ENCODE measurements at regions not wholly inside any gene's neighbourhood (a gene's known extent, or its start where the extent isn't known, plus 50 kb on each side); places are given as distances from the start of the nearest gene placed in this dataset.

- TF ChIP-seq, protein P1, sequence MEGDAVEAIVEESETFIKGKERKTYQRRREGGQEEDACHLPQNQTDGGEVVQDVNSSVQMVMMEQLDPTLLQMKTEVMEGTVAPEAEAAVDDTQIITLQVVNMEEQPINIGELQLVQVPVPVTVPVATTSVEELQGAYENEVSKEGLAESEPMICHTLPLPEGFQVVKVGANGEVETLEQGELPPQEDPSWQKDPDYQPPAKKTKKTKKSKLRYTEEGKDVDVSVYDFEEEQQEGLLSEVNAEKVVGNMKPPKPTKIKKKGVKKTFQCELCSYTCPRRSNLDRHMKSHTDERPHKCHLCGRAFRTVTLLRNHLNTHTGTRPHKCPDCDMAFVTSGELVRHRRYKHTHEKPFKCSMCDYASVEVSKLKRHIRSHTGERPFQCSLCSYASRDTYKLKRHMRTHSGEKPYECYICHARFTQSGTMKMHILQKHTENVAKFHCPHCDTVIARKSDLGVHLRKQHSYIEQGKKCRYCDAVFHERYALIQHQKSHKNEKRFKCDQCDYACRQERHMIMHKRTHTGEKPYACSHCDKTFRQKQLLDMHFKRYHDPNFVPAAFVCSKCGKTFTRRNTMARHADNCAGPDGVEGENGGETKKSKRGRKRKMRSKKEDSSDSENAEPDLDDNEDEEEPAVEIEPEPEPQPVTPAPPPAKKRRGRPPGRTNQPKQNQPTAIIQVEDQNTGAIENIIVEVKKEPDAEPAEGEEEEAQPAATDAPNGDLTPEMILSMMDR (IDR thresholded peaks at IDR 0.05; ENCODE audit: low read depth, low read length): no peak
- no peak overlapping the region for H3K4me3 ChIP-seq (replicated peaks in 1 of 2; ENCODE audit: low read depth in 2 of 2, low read length in 2 of 2)
- no peak for DNase-seq (ENCODE audit: low read depth in 2 of 2)
Observed at GRCh38 chr3:148226246-148226645, 471.5 kb upstream of the AGTR1 start.

DNA sequence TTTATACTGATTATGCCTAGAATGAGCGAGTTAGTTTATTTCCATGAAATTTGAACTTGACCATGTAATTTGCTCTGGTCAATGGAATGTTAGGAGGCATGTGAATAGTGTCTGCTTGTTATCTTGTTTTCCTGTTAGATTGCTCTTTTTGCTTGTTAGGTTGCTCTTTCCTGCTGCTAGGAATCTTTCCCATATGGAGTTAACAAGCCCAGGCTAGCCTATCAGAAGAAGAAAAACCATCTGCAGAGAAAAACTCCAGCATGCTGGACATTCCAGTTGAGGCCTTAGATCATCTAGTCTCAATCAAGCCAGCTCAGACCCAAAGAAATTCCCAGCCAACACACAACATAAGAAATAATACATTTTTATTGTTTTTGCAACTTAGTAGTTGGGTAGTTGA, 470.2 kb upstream of the AGTR1 start:
- TF ChIP-seq, protein P1 (IDR thresholded peaks at IDR 0.05; ENCODE audit: low read depth, low read length): no peak
- no peak overlapping the region for H3K4me3 ChIP-seq (replicated peaks in 1 of 2; ENCODE audit: low read depth in 2 of 2, low read length in 2 of 2)
- DNase-seq (ENCODE audit: low read depth in 2 of 2): no peak

GRCh38 chr3:148229107-148229506, 468.6 kb upstream of the AGTR1 start:
- H3K4me3 ChIP-seq (replicated peaks in 1 of 2; ENCODE audit: low read depth in 2 of 2, low read length in 2 of 2): no peak overlapping the region
- TF ChIP-seq, protein P1 (IDR thresholded peaks at IDR 0.05; ENCODE audit: low read depth, low read length): no peak
- DNase-seq (ENCODE audit: low read depth in 2 of 2): no peak

DNA sequence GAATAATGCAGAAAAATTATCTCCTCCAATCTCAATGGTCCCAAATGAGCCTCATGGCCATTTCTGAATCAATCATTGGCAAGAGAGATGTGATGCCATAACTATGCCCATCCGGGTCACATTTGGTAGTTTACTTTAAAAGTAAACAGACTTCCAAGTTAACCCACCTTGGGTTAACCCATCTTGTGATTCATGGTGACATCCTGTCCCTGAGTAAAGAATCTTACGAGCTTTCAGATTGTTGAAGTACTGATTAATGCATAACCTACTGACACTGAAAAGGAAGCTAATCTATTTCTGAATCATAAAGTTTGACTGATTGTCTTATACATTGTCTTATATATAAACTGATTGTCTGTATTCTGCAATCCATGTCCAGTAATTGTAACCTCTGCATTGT, 467.2 kb upstream of the AGTR1 start:
- TF ChIP-seq, protein P1 (IDR thresholded peaks at IDR 0.05; ENCODE audit: low read depth, low read length): no peak

DNA sequence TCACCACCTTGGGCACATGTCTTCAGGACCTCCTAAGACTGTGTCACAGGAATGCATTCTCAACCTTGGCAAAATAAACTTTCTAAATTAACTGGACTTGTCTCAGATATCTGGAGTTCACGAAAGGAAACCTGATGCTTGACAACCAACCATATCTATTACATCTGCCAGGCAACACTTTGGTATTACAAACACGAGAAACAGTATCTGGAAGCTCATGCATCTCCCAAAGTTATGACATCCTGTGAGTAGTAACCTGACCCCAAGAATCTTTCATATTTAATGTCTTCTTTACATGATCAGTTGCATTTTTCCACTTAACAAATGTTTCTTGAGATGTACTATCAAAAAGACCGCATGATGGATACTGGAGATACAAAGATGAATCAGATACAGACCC, 465.3 kb upstream of the AGTR1 start:
- no peak for DNase-seq (ENCODE audit: low read depth in 2 of 2)
- H3K4me3 ChIP-seq (replicated peaks in 1 of 2; ENCODE audit: low read depth in 2 of 2, low read length in 2 of 2): no peak overlapping the region
- TF ChIP-seq, protein P1 (IDR thresholded peaks at IDR 0.05; ENCODE audit: low read depth, low read length): no peak

More for the DNA sequence above, 467.2 kb upstream of the AGTR1 start:
- DNase-seq (ENCODE audit: low read depth in 2 of 2): no peak
- no peak overlapping the region for H3K4me3 ChIP-seq (replicated peaks in 1 of 2; ENCODE audit: low read depth in 2 of 2, low read length in 2 of 2)

- peak; percentile 38 to 80 for DNase-seq (ENCODE audit: low read depth in 2 of 2)
- no peak overlapping the region for H3K4me3 ChIP-seq (replicated peaks in 1 of 2; ENCODE audit: low read depth in 2 of 2, low read length in 2 of 2)
- TF ChIP-seq, protein P1 (IDR thresholded peaks at IDR 0.05; ENCODE audit: low read depth, low read length): no peak
Observed at GRCh38 chr3:148233403-148233802, 464.3 kb upstream of the AGTR1 start.

- no peak for DNase-seq (ENCODE audit: low read depth in 2 of 2)
- TF ChIP-seq, protein P1 (IDR thresholded peaks at IDR 0.05; ENCODE audit: low read depth, low read length): no peak
Observed at GRCh38 chr3:148234536-148234935, 463.2 kb upstream of the AGTR1 start.

More at GRCh38 chr3:148234536-148234935, 463.2 kb upstream of the AGTR1 start:
- no peak overlapping the region for H3K4me3 ChIP-seq (replicated peaks in 1 of 2; ENCODE audit: low read depth in 2 of 2, low read length in 2 of 2)
